SIG-M5 treated with dmso at 0.1 percent for 504 hours (cell line): ENCODE measurements at regions not wholly inside any gene's neighbourhood (a gene's known extent, or its start where the extent isn't known, plus 50 kb on each side); places are given as distances from the start of the nearest gene placed in this dataset.
"Not testable (repeated sequence)": the region's sequence is repeated elsewhere in the genome, so short reads cannot be mapped to it uniquely, and the experiment has no call there.

Source experiments
- DNase-seq: peaks from one replicate; lab custom pipeline; 2025; ENCODE audit not compliant: unreplicated experiment; lab: John Stamatoyannopoulos, UW

GRCh38 chr4:129972257-129972656 lies 876.3 kb downstream of the C4orf33 start:
- DNase-seq: no peak

- DNase-seq: no peak
These were observed 878.8 kb downstream of the C4orf33 start for GRCh38 chr4:129974730-129975129.

GRCh38 chr4:129978315-129978714 lies 882.4 kb downstream of the C4orf33 start:
- DNase-seq: no peak

- DNase-seq: no peak
These were observed 893.0 kb downstream of the C4orf33 start for GRCh38 chr4:129988957-129989356.

- DNase-seq: no peak
These were observed 898.8 kb downstream of the C4orf33 start for GRCh38 chr4:129994715-129995114.

- no peak for DNase-seq
These were observed 902.6 kb downstream of the C4orf33 start for GRCh38 chr4:129998436-129999150.

GRCh38 chr4:129999156-129999555 lies 903.2 kb downstream of the C4orf33 start:
- no peak for DNase-seq

GRCh38 chr4:130008461-130008860 lies 912.5 kb downstream of the C4orf33 start:
- DNase-seq: no peak

GRCh38 chr4:130012806-130013205 lies 916.9 kb downstream of the C4orf33 start:
- DNase-seq: not testable (repeated sequence)

- no peak for DNase-seq
These were observed 925.8 kb downstream of the C4orf33 start for GRCh38 chr4:130021706-130022105.

- no peak for DNase-seq
These were observed 927.1 kb downstream of the C4orf33 start for GRCh38 chr4:130023088-130023487.

GRCh38 chr4:130025701-130026100 lies 929.7 kb downstream of the C4orf33 start:
- no peak for DNase-seq

GRCh38 chr4:130026185-130026584 lies 930.2 kb downstream of the C4orf33 start:
- DNase-seq: no peak

- no peak for DNase-seq
These were observed 932.0 kb downstream of the C4orf33 start for GRCh38 chr4:130027973-130028372.

GRCh38 chr4:130028552-130028951 lies 932.6 kb downstream of the C4orf33 start:
- peak; percentile 43 for DNase-seq

- DNase-seq: no peak
These were observed 933.5 kb downstream of the C4orf33 start for GRCh38 chr4:130029442-130029841.

- DNase-seq: no peak
These were observed 935.9 kb downstream of the C4orf33 start for GRCh38 chr4:130031858-130032257.

GRCh38 chr4:130033657-130034056 lies 937.7 kb downstream of the C4orf33 start:
- not testable (repeated sequence) for DNase-seq

- no peak for DNase-seq
These were observed 938.9 kb downstream of the C4orf33 start for GRCh38 chr4:130034876-130035275.

GRCh38 chr4:130035391-130035790 lies 939.4 kb downstream of the C4orf33 start:
- no peak for DNase-seq

- DNase-seq: not testable (repeated sequence)
These were observed 941.9 kb downstream of the C4orf33 start for GRCh38 chr4:130037866-130038265.

GRCh38 chr4:130038540-130038939 lies 942.6 kb downstream of the C4orf33 start:
- DNase-seq: not testable (repeated sequence)

GRCh38 chr4:130043732-130044160 lies 947.8 kb downstream of the C4orf33 start:
- DNase-seq: no peak
